ENCODE measurements at regions not wholly inside any gene's neighbourhood (a gene's known extent, or its start where the extent isn't known, plus 50 kb on each side); places are given as distances from the start of the nearest gene placed in this dataset.
"Not testable (repeated sequence)": the region's sequence is repeated elsewhere in the genome, so short reads cannot be mapped to it uniquely, and the experiment has no call there.

- DNase-seq (ENCODE audit: extremely low spot score, unreplicated experiment), result no peak
- no peak for TF ChIP-seq CTCF (conservative IDR thresholded peaks at IDR 0.05)
- Mint-ChIP-seq H3K9me3 (no peaks in the 10 kb centered on the region), H3K36me3 (no peaks in the 10 kb centered on the region), H3K27me3 (no peaks in the 10 kb centered on the region), H3K27ac (no peak overlapping the region), H3K4me3 (no peak overlapping the region), H3K4me1 (ENCODE audit: unreplicated experiment) (peaks cover 5% of the 10 kb centered on the region)
Measured at GRCh38 chr10:2329082-2329481, 591.8 kb upstream of the ADARB2 start.

- no peak for TF ChIP-seq CTCF (conservative IDR thresholded peaks at IDR 0.05)
- H3K27me3 Mint-ChIP-seq, result no peaks in the 10 kb centered on the region
- H3K27ac Mint-ChIP-seq, result no peak overlapping the region
- H3K9me3 Mint-ChIP-seq, result peaks cover 3% of the 10 kb centered on the region
- DNase-seq (ENCODE audit: extremely low spot score, unreplicated experiment), result no peak
- peaks cover 5% of the 10 kb centered on the region for H3K4me1 Mint-ChIP-seq (ENCODE audit: unreplicated experiment)
- H3K4me3 Mint-ChIP-seq, result no peak overlapping the region
- no peaks in the 10 kb centered on the region for H3K36me3 Mint-ChIP-seq
Measured at GRCh38 chr10:2326411-2326810, 589.1 kb upstream of the ADARB2 start.

DNA sequence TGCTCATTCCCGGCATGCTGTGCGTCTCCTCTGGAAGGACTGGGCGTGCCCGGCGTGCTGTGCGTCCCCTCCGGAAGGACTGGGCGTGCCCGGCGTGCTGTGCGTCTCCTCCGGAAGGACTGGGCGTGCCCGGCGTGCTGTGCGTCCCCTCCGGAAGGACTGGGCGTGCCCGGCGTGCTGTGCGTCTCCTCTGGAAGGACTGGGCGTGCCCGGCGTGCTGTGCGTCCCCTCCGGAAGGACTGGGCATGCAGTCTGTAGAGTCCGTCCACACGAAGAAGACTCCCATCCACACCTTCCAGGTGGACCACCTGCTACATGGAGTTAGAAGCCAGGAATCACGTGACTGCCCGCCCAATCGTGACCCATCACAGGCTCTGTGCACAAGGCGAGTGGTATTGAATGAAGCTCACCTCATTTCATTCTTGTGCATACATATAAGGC lies 577.7 kb upstream of the ADARB2 start:
- not testable (repeated sequence) for H3K27ac Mint-ChIP-seq; H3K4me1 Mint-ChIP-seq (ENCODE audit: unreplicated experiment); H3K36me3 Mint-ChIP-seq; H3K27me3 Mint-ChIP-seq; DNase-seq (ENCODE audit: extremely low spot score, unreplicated experiment); H3K4me3 Mint-ChIP-seq; H3K9me3 Mint-ChIP-seq

GRCh38 chr10:2306081-2306480 lies 568.8 kb upstream of the ADARB2 start:
- Mint-ChIP-seq H3K36me3 (no peaks in the 10 kb centered on the region), H3K27ac (no peak overlapping the region), H3K4me1 (ENCODE audit: unreplicated experiment) (no peaks in the 10 kb centered on the region), H3K27me3 (no peaks in the 10 kb centered on the region), H3K4me3 (no peak overlapping the region), H3K9me3 (peaks cover 7% of the 10 kb centered on the region)
- no peak for TF ChIP-seq CTCF (conservative IDR thresholded peaks at IDR 0.05)
- DNase-seq (ENCODE audit: extremely low spot score, unreplicated experiment), result no peak

DNA sequence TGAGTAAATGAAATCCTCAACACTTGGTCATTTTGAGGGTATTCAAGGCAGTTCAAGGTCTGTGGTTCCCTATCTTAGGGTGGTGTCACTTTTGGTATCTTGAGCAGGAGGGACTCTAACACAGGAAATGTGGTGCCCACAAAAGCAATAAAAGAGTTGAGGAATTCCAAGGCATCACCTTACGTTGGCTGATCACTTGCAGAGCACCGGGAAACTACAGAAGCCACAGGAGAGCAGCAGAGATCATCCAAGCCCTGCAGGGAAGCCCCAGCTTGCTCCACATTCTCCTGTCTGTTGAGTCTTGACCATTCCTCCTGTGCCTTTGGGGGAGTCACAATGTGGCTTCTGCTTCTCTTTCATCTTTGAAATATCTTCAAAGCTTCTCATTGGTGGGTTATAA lies 565.8 kb upstream of the ADARB2 start:
- Mint-ChIP-seq H3K27ac (no peak overlapping the region), H3K4me3 (no peak overlapping the region), H3K4me1 (ENCODE audit: unreplicated experiment) (peaks cover 6% of the 10 kb centered on the region), H3K9me3 (peaks cover 7% of the 10 kb centered on the region), H3K27me3 (no peaks in the 10 kb centered on the region), H3K36me3 (no peaks in the 10 kb centered on the region)
- no peak for DNase-seq (ENCODE audit: extremely low spot score, unreplicated experiment)
- TF ChIP-seq CTCF (conservative IDR thresholded peaks at IDR 0.05), result no peak

- Mint-ChIP-seq H3K27ac (no peak overlapping the region), H3K9me3 (peaks cover 7% of the 10 kb centered on the region), H3K27me3 (no peaks in the 10 kb centered on the region), H3K4me1 (ENCODE audit: unreplicated experiment) (peaks cover 6% of the 10 kb centered on the region), H3K4me3 (no peak overlapping the region), H3K36me3 (no peaks in the 10 kb centered on the region)
- no peak for DNase-seq (ENCODE audit: extremely low spot score, unreplicated experiment)
- TF ChIP-seq CTCF (conservative IDR thresholded peaks at IDR 0.05), result no peak
Measured at GRCh38 chr10:2301227-2301626, 563.9 kb upstream of the ADARB2 start.
